HL-60 (cell line): ENCODE measurements at regions not wholly inside any gene's neighbourhood (a gene's known extent, or its start where the extent isn't known, plus 50 kb on each side); places are given as distances from the start of the nearest gene placed in this dataset.

Source experiments
- POLR2AphosphoS5 ChIP-seq: IDR thresholded peaks from 2 replicates; pipeline ENCODE4 v1.6.1; 2012; ENCODE audit warnings: low read depth
- TF ChIP-seq, protein P1 (sequence below): IDR thresholded peaks from one replicate; pipeline ENCODE4 v1.5.1; 2011; ENCODE audit warnings: low read length, control low read depth, inconsistent platforms; ENCODE audit not compliant: insufficient read depth
- TF ChIP-seq, protein P2 (sequence below): IDR thresholded peaks from 2 replicates; pipeline ENCODE4 v1.6.1; 2012; ENCODE audit warnings: low read depth; ENCODE audit not compliant: insufficient replicate concordance

DNA sequence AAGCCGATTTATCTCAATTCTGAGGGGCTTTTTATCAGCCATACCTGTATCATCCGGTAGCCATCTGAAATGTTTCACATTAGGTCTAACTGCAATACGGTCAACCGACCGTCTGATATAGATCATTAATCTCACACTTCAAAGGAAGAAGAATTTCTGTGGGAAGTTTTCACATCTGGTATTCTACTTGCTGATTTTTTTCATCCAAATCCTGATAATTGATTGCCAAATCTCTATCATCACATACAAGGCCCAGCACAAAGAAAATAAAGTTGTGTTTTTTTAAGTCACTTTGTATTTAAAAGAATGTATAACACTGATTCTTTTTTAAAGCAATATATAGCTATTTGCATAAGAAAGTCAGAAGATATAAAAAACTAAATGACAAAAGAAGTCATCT is 132.3 kb downstream of the DKK1 start:
- TF ChIP-seq, protein P1, sequence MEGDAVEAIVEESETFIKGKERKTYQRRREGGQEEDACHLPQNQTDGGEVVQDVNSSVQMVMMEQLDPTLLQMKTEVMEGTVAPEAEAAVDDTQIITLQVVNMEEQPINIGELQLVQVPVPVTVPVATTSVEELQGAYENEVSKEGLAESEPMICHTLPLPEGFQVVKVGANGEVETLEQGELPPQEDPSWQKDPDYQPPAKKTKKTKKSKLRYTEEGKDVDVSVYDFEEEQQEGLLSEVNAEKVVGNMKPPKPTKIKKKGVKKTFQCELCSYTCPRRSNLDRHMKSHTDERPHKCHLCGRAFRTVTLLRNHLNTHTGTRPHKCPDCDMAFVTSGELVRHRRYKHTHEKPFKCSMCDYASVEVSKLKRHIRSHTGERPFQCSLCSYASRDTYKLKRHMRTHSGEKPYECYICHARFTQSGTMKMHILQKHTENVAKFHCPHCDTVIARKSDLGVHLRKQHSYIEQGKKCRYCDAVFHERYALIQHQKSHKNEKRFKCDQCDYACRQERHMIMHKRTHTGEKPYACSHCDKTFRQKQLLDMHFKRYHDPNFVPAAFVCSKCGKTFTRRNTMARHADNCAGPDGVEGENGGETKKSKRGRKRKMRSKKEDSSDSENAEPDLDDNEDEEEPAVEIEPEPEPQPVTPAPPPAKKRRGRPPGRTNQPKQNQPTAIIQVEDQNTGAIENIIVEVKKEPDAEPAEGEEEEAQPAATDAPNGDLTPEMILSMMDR = no peak
- TF ChIP-seq POLR2AphosphoS5 = no peak
- TF ChIP-seq, protein P2, sequence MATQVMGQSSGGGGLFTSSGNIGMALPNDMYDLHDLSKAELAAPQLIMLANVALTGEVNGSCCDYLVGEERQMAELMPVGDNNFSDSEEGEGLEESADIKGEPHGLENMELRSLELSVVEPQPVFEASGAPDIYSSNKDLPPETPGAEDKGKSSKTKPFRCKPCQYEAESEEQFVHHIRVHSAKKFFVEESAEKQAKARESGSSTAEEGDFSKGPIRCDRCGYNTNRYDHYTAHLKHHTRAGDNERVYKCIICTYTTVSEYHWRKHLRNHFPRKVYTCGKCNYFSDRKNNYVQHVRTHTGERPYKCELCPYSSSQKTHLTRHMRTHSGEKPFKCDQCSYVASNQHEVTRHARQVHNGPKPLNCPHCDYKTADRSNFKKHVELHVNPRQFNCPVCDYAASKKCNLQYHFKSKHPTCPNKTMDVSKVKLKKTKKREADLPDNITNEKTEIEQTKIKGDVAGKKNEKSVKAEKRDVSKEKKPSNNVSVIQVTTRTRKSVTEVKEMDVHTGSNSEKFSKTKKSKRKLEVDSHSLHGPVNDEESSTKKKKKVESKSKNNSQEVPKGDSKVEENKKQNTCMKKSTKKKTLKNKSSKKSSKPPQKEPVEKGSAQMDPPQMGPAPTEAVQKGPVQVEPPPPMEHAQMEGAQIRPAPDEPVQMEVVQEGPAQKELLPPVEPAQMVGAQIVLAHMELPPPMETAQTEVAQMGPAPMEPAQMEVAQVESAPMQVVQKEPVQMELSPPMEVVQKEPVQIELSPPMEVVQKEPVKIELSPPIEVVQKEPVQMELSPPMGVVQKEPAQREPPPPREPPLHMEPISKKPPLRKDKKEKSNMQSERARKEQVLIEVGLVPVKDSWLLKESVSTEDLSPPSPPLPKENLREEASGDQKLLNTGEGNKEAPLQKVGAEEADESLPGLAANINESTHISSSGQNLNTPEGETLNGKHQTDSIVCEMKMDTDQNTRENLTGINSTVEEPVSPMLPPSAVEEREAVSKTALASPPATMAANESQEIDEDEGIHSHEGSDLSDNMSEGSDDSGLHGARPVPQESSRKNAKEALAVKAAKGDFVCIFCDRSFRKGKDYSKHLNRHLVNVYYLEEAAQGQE = no peak
